Activated T-cell treated with anti-CD3 and anti-CD28 coated beads, Interleukin-2, amount 50 U/mL, for 72 hours (primary cell): ENCODE measurements at regions not wholly inside any gene's neighbourhood (a gene's known extent, or its start where the extent isn't known, plus 50 kb on each side); places are given as distances from the start of the nearest gene placed in this dataset.

Experiments used
- ATAC-seq, 2 donors: fragments of 150-1000 bp; cut with Tn5 transposase; replicated peaks in 1 of 2; 2 replicates each; pipeline ENCODE4 v1.10.0; 2021; ENCODE audit warnings: moderate library complexity in 2 of 2, mild to moderate bottlenecking in 1 of 2
- DNase-seq, 2 donors: peaks; one replicate each; pipeline ENCODE4 v3.0.0; 2021 to 2022; ENCODE audit warnings: mixed read lengths in 1 of 2
- H3K27ac Mint-ChIP-seq: one replicate; pipeline ENCODE4 v1.8.0; 2022; ENCODE audit warnings: mild to moderate bottlenecking, moderate library complexity, mixed read lengths
- H3K27me3 Mint-ChIP-seq: one replicate; pipeline ENCODE4 v1.8.0; 2022; ENCODE audit warnings: low read depth, mixed read lengths
- H3K36me3 Mint-ChIP-seq, 2 donors: one replicate each; pipeline ENCODE4 v1.8.0; 2022; ENCODE audit warnings: mixed read lengths in 2 of 2, mild to moderate bottlenecking in 1 of 2; ENCODE audit not compliant: insufficient read depth in 2 of 2
- H3K4me1 Mint-ChIP-seq: one replicate; pipeline ENCODE4 v1.8.0; 2022; ENCODE audit warnings: low read depth, mixed read lengths
- H3K4me3 Mint-ChIP-seq, 2 donors: one replicate each; pipeline ENCODE4 v1.8.0; 2022; ENCODE audit warnings: mild to moderate bottlenecking in 2 of 2, mixed read lengths in 2 of 2, moderate library complexity in 2 of 2
- H3K9me3 Mint-ChIP-seq, 2 donors: one replicate each; pipeline ENCODE4 v1.8.0; 2022; ENCODE audit warnings: mixed read lengths in 2 of 2

DNA sequence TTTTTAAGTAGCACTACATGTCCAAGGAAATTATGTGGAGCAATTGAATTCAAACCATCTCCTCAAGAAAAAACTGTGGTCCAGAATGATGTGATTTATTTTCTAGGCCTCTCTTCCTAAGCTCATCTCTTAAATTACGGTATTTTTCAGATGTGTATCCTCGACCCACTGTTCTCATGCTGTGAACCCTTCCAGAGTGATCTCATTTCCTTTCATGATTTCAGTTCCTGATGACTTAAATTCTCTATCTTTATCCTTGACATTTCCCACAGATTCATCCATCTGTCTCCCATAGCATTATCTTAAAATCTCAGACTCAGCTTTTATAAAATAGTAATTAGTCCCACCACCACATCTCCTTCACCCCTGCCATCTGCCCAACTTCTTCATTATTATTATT, 117.6 kb upstream of the SPRY2 start:
- Mint-ChIP-seq H3K27me3 (no peaks in the 10 kb centered on the region), H3K36me3 (no peaks in the 10 kb centered on the region), H3K9me3 (peaks cover 2 to 3% of the 10 kb centered on the region in 2 donors), H3K4me3 (no peak overlapping the region), H3K27ac (no peak overlapping the region), H3K4me1 (no peaks in the 10 kb centered on the region)
- ATAC-seq = no peak
- no peak for DNase-seq

DNA sequence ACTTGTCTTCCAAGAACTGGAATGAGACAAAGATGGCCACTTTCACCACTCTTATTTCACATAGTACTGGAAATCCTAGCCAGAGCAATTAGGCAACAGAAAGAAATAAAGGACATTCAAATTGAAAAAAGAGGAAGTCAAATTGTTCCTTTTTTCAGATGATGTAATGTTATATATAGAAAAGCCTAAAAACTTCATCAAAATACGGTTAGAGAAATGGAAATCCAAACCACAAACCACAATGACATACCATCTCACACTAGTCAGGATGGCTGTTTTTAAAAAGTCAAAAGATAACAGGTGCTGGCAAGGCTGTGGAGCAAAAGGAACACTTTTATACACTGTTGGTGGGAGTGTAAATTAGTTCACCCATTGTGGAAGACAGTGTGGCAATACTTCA, 113.3 kb upstream of the SPRY2 start:
- DNase-seq (no peak), ATAC-seq (no peak)
- Mint-ChIP-seq H3K27ac (no peak overlapping the region), H3K27me3 (no peaks in the 10 kb centered on the region), H3K4me1 (no peaks in the 10 kb centered on the region), H3K36me3 (no peaks in the 10 kb centered on the region), H3K4me3 (no peak overlapping the region), H3K9me3 (peaks cover 3 to 4% of the 10 kb centered on the region in 2 donors)

DNA sequence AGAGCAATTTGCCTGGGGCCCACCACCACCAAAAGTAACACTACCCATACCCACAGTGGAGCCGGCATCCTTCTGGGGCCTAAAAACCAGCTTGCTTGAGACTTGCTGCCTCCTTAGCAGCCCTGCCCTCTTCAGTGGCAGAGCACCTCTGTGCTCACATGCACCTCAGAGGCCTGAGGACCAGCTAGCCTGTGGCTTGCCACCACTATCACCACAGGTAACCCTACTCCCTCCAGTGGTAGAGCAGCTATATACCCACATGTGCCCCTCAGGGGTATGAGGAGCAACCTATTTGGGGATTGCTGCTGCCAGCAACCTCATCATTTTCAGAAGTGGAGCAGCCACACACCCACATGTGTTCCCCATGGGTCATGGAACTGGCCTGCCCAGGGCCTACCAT, 111.4 kb upstream of the SPRY2 start:
- no peaks in the 10 kb centered on the region for H3K4me1 Mint-ChIP-seq
- H3K4me3 Mint-ChIP-seq = no peak overlapping the region
- no peak overlapping the region for H3K27ac Mint-ChIP-seq
- no peak for ATAC-seq
- no peaks in the 10 kb centered on the region for H3K27me3 Mint-ChIP-seq
- H3K9me3 Mint-ChIP-seq = peaks cover 3 to 4% of the 10 kb centered on the region in 2 donors
- H3K36me3 Mint-ChIP-seq = no peaks in the 10 kb centered on the region
- DNase-seq = no peak

DNA sequence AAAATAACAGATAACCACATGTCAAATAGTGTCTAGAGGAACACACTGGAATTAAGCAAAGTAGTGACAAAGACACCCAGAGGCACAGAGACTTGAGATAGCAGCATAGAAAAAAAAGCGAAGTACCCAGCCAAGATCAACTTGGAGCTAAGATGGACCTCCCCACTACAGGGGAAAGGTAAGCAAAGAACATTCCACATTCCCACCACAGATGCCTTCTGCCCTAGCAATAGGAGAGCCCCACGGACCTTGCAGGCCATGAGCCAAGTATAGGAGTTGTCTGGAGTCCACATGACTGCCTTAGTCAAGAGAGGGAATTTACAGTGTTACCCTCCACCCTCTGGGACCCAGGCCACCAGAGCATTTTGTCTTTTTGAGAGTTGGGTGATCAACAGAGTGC, 110.7 kb upstream of the SPRY2 start:
- DNase-seq (no peak), ATAC-seq (no peak)
- peaks cover 3 to 4% of the 10 kb centered on the region in 2 donors for H3K9me3 Mint-ChIP-seq
- H3K36me3 Mint-ChIP-seq = no peaks in the 10 kb centered on the region
- H3K4me3 Mint-ChIP-seq = no peak overlapping the region
- no peaks in the 10 kb centered on the region for H3K27me3 Mint-ChIP-seq
- H3K4me1 Mint-ChIP-seq = no peaks in the 10 kb centered on the region
- no peak overlapping the region for H3K27ac Mint-ChIP-seq

DNA sequence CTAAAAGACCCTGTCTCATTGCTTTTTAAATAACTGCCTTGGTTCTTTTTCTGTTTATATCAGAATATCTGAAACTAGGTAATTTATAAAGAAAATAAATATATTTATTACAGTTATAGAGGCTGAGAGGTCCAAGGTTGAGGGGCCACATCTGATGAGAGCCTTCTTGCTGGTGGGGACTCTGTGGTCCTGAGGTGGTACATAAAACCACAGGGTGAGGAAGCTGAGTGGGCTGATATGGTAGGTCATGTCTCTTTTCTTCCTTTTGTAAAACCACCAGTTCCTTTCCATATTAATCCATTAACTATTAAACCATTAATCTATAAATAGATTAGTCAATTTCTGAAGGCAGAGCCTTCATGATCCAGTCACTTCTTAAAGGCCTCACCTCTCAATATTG, 109.5 kb upstream of the SPRY2 start:
- H3K4me3 Mint-ChIP-seq = no peak overlapping the region
- H3K9me3 Mint-ChIP-seq = peaks cover 2 to 3% of the 10 kb centered on the region in 2 donors
- DNase-seq (no peak), ATAC-seq (no peak)
- no peak overlapping the region for H3K27ac Mint-ChIP-seq
- H3K36me3 Mint-ChIP-seq = no peaks in the 10 kb centered on the region
- no peaks in the 10 kb centered on the region for H3K27me3 Mint-ChIP-seq
- no peaks in the 10 kb centered on the region for H3K4me1 Mint-ChIP-seq

DNA sequence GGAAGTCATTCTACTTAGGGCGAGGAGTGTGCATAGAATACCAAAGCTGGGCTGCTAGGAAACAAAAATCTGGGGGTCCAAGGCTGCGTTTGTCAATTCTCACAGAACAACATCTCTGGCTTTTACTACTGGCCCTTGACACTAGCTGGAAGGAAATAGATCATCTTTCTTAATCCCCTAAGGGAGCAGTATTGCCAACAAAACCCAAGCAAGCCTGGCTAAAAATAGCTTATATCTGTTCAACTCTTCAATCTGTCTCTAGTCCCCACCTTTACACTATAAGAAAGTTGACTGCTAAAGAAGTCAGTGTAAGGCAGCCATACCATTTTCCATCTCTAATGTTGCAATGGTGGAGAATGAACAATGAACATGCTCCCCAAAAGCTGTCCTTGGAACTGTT, 107.8 kb upstream of the SPRY2 start:
- H3K4me1 Mint-ChIP-seq = no peaks in the 10 kb centered on the region
- H3K9me3 Mint-ChIP-seq = peaks cover 0 to 2% of the 10 kb centered on the region in 2 donors
- DNase-seq (no peak), ATAC-seq (no peak)
- H3K36me3 Mint-ChIP-seq = no peaks in the 10 kb centered on the region
- H3K27me3 Mint-ChIP-seq = no peaks in the 10 kb centered on the region
- H3K4me3 Mint-ChIP-seq = no peak overlapping the region
- H3K27ac Mint-ChIP-seq = no peak overlapping the region

DNA sequence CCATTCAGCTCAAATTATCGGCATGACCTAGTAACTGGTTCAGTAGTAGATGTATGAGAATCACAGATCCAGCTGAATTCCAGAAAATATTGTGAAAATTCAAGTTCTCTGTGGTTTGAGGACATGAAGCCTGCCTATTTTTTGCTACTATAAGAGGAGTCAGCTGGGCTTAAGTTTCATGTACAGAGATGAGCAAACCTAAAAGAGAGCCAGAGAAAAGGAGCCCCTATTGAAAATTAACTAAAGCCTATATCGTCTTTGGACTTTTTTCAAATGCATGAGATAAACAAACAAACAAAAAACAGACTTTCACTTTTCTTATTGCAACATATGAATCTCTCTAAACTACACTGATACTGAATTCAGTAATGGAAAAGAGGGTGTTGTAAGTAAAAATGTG, 106.8 kb upstream of the SPRY2 start:
- Mint-ChIP-seq H3K36me3 (no peaks in the 10 kb centered on the region), H3K4me1 (no peaks in the 10 kb centered on the region), H3K27ac (no peak overlapping the region), H3K9me3 (no peaks in the 10 kb centered on the region), H3K27me3 (no peaks in the 10 kb centered on the region), H3K4me3 (no peak overlapping the region)
- DNase-seq (no peak), ATAC-seq (no peak)

DNA sequence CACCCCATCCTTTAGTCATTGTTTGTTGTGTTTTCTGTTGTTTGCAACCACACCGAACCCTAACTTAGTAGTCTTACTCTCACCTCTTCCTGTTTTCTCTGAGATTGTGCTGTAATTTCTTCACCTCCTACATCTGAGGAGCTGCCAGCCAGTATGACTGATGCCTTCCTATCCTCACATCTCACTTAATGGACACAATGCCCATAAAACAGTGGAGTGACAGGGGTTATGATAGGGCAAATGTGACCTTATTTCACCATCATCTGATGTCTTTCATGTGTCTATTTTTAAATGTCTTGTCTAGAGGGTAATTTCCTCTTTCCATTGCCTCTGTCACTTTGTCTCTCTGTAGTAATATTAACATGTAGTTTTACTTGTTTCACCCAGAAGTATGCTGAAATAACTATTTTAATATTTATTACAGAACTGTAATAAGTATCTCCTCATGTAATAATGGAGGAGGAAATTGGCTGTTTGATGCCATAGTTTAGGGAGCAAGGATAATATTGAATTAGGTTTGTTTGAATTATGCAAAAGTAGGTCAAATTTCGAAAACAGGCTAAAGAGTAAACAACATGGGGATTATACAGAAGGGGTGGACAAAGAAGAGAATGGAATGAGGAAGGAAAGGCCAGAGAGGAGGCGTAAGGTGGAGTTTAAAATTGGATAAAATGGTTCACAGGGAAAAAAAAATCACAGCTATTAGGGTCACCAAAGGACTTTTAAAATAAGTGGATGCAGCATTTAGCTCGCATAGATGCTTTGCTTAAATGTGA, 103.5 kb upstream of the SPRY2 start:
- Mint-ChIP-seq H3K27ac (no peak overlapping the region), H3K27me3 (no peaks in the 10 kb centered on the region), H3K4me1 (no peaks in the 10 kb centered on the region), H3K9me3 (no peaks in the 10 kb centered on the region), H3K36me3 (no peaks in the 10 kb centered on the region), H3K4me3 (no peak overlapping the region)
- DNase-seq = no peak
- ATAC-seq = no peak

DNA sequence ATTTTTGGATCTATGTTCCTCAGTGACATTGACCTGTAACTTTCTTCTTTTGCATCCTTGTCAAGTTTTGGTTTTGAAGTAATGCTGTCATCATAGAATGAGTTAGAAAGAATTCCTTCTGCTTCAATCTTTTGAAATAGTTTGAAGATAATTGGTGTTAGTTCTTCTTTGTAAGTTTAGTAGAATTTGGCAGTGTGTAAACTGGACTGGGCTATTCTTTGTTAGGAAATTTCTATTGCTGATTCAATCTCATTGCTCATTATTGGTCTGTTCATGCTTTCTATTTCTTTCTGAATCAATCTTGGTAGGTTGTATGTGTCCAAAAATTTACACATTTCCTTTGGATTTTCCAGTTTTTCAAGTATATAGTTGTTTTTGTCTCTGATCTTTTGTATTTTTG, 101.7 kb upstream of the SPRY2 start:
- no peak overlapping the region for H3K4me3 Mint-ChIP-seq
- no peaks in the 10 kb centered on the region for H3K9me3 Mint-ChIP-seq
- DNase-seq (no peak), ATAC-seq (no peak)
- H3K27me3 Mint-ChIP-seq = no peaks in the 10 kb centered on the region
- H3K4me1 Mint-ChIP-seq = no peaks in the 10 kb centered on the region
- no peak overlapping the region for H3K27ac Mint-ChIP-seq
- no peaks in the 10 kb centered on the region for H3K36me3 Mint-ChIP-seq

GRCh38 chr13:80441968-80442367, 101.0 kb upstream of the SPRY2 start:
- H3K9me3 Mint-ChIP-seq = no peaks in the 10 kb centered on the region
- ATAC-seq = no peak
- no peak for DNase-seq
- H3K4me3 Mint-ChIP-seq = no peak overlapping the region
- H3K27me3 Mint-ChIP-seq = no peaks in the 10 kb centered on the region
- H3K4me1 Mint-ChIP-seq = no peaks in the 10 kb centered on the region
- H3K36me3 Mint-ChIP-seq = no peaks in the 10 kb centered on the region
- H3K27ac Mint-ChIP-seq = no peak overlapping the region

DNA sequence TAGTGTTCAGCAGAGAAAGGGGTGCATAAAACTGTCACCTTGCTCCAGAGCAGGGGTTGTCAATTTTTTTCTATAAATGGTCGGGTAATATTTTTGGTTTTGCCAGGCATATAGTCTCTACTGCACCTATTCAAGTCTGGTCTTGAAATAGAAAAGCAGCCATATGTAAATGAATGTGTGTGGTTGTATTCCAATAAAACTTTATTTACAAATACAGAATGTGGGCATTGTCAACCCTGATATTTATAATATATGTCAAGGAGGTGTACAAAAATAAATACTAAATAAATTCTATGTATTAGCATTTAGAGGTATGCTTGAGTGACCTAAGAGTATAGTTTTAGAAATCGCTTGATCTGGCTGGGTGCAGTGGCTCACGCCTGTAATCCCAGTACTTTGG, 97.6 kb upstream of the SPRY2 start:
- no peaks in the 10 kb centered on the region for H3K4me1 Mint-ChIP-seq
- no peak for DNase-seq
- peaks cover 0 to 1% of the 10 kb centered on the region in 2 donors for H3K9me3 Mint-ChIP-seq
- H3K27me3 Mint-ChIP-seq = no peaks in the 10 kb centered on the region
- H3K4me3 Mint-ChIP-seq = no peak overlapping the region
- H3K36me3 Mint-ChIP-seq = no peaks in the 10 kb centered on the region
- no peak for ATAC-seq
- no peak overlapping the region for H3K27ac Mint-ChIP-seq

DNA sequence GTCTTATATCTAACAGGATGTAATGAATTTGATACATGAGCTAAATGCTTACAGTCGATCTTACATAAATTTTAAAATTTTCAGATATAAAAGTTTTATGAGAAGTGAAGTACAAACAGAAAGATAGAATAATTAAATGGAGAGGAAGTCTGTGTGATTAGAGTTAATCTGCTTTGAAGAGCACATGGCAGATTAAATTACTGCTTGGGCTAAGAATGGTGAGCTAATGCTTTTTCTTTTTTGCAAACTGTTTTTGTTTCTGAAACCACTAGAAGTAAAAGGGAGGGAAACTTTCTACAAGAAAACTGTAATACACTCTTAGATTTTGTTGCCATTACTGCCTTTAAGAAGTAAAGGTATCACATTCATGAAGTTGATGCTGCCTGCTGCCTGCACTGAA, 96.3 kb upstream of the SPRY2 start:
- no peaks in the 10 kb centered on the region for H3K36me3 Mint-ChIP-seq
- no peaks in the 10 kb centered on the region for H3K27me3 Mint-ChIP-seq
- ATAC-seq (no peak), DNase-seq (no peak)
- peaks cover 0 to 1% of the 10 kb centered on the region in 2 donors for H3K9me3 Mint-ChIP-seq
- no peak overlapping the region for H3K27ac Mint-ChIP-seq
- H3K4me3 Mint-ChIP-seq = no peak overlapping the region
- no peaks in the 10 kb centered on the region for H3K4me1 Mint-ChIP-seq

GRCh38 chr13:80436571-80437169, 95.7 kb upstream of the SPRY2 start:
- Mint-ChIP-seq H3K27ac (no peak overlapping the region), H3K27me3 (no peaks in the 10 kb centered on the region), H3K4me1 (no peaks in the 10 kb centered on the region), H3K36me3 (no peaks in the 10 kb centered on the region), H3K4me3 (no peak overlapping the region), H3K9me3 (peaks cover 0 to 1% of the 10 kb centered on the region in 2 donors)
- ATAC-seq (no peak), DNase-seq (no peak)

- H3K27me3 Mint-ChIP-seq = no peaks in the 10 kb centered on the region
- H3K27ac Mint-ChIP-seq = no peak overlapping the region
- H3K4me3 Mint-ChIP-seq = no peak overlapping the region
- no peak for ATAC-seq
- no peak for DNase-seq
- H3K9me3 Mint-ChIP-seq = peaks cover 0 to 1% of the 10 kb centered on the region in 2 donors
- H3K4me1 Mint-ChIP-seq = no peaks in the 10 kb centered on the region
- H3K36me3 Mint-ChIP-seq = no peaks in the 10 kb centered on the region
These were observed 89.6 kb upstream of the SPRY2 start for GRCh38 chr13:80430561-80430960.
